LoVo (cell line): ENCODE measurements at regions not wholly inside any gene's neighbourhood (a gene's known extent, or its start where the extent isn't known, plus 50 kb on each side); places are given as distances from the start of the nearest gene placed in this dataset.
"Not testable (repeated sequence)": the region's sequence is repeated elsewhere in the genome, so short reads cannot be mapped to it uniquely, and the experiment has no call there.

Experiments
- DNase-seq: peaks from one replicate; pipeline ENCODE4 v3.0.0-alpha.2; 2016; ENCODE audit warnings: low spot score

DNA sequence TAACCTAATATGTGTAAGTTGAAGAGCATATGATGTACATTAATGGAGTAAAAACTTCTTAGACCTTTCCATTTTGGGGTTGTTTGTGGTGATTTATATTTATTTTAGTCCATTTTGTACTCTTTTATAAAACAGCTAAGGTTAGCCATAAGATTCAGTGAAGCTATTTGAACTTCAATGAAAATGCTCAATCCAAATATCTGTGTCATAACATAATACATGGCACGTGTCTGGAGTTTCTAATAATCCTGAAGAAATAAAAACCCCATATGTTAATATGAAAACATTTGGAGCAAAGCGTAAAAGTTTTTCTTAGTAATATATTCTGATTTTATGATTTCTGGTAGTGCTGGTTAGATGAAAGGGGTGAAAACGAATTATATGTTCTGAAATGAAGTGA lies 1729.7 kb downstream of the PCDH9 start:
- no peak for DNase-seq

DNA sequence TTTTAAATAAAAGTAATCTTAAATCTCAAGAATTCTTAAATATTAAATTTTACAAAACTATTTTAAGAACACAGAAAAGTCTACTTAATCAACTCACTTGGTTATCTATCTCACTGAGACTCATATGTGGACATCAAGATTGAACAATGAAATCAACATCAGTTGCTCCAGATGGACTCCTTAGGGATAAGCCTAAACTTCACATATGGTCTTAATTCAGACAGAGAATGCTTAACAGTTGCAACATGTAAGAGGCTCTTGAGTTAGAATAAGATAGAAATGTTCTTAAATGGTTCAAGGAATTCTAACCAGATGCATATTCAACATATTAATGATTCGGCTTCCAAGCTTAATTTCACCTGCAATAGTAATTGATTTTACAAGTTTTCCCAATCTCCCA lies 1730.9 kb downstream of the PCDH9 start:
- no peak for DNase-seq

DNA sequence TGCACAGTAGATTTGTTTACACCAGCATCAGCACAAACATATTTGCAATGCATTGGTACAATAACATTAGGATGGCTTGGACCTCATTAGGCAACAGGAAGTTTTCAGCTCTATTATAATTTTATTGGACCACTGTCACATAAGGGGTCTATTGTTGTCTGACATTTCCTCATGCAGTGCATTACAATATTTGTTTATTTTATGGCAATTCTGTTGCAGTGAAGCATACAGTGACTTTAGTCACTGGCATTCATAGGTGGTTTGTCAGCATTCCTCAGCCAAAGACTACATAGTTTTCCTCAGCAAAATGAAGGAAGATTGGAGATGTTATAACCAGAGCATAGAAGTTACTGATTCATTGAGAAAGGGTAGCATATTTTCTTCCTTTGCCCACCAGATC lies 1732.9 kb downstream of the PCDH9 start:
- no peak for DNase-seq

DNA sequence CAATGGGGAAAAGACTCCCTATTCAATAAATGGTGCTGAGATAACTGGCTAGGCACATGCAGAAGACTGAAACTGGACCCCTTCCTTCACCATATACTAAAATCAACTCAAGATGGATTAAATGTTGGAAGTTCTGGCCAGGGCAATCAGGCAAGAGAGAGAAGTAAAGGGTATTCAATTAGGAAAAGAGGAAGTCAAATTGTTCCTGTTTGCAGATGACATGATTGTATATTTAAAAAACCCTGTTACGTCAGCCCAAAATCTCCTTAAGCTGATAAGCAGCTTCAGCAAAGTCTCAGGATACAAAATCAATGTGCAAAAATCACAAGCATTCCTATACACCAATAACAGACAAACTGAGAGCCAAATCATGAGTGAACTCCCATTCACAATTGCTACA lies 1739.4 kb downstream of the PCDH9 start:
- not testable (repeated sequence) for DNase-seq

DNA sequence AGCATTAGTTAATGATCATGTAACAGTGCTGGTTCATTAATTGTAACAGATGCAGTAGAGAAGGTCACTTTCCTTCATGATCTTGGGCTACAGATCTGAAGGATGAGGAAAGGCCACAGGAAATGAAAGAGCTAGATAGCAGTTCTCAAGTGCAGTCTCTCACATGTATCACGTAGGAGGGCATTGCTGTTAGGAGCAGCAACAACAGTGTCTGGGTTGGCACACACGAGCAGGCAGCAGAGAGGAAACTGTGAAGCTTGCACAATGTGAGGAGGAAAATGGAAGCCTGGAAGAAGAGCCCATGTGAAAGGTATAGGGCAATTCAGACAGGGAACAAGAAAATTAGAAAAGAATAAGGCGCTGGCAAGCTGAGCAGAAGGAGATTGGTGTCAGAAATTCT lies 1741.5 kb downstream of the PCDH9 start:
- DNase-seq = no peak

DNA sequence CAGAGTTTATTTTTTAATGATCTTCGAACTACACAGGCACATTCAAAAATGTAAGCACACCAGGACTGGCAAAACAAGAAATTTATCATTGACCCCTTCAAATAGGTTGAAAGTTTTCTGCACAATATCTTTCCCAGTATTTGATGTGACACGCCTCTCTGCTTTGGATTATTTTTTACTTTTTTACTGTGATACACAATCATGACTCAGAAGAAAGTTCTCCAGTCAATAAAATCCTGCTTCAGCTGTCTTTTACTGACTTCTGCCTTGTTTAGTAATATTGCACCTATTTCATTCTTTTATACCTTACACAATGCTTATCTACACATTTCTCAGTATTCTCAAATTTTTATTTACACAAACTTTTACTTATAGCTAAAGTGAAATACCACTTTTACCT lies 1750.4 kb downstream of the PCDH9 start:
- no peak for DNase-seq

DNA sequence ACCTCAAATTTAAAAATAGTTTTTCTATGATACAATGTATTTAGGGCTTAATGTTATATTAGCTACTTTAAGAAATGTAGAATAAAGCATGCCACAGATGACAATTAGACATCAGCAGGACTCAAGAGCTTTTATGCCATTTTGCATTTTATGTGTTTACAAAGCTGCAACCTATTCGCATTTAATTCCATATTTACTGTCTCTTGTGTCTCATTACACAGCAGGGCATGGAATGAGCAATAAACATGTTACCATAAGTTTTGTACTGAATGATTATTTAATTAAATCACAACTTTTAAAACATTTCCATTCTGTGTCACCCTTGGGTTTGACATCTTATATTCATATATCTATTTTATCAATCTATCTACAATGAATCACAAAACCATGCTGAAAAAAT lies 1756.9 kb downstream of the PCDH9 start:
- DNase-seq = no peak

DNA sequence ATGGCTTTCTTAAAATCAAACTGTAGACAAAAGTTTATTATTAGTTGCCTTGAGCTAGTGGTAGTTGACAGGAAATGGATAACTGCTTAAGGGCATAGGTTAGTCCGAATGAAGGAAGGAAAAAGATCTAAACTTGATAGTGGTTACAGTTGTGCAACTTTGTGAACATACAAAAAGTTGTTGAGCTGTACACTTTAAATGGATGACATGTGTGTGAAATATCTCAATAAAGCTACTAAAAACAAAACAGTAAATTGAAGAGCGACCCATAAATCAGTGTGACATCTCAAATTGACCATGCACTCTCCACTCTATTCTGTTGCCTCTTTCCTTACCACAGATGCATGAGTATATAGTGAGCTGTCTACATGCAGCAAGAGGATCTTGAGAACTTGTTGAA lies 1757.8 kb downstream of the PCDH9 start:
- DNase-seq = no peak

DNA sequence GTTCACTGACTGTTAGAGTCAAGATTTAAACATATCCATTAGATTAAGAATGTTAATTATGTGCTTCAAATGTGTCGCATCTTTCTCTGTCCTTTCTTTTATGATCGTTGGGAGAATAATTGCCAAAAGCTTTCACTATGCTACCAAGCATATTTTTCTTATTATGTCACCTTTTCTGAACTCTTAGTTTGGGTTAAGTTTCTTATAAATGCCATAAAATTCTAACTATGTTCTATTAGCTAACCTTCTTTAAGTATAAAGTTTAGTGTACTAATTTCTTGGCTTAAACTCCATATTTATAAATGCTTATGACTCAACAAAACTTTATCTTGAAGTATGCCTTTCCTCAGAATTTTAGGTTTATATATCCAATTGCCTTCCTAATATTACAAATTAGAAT lies 1759.4 kb downstream of the PCDH9 start:
- no peak for DNase-seq

DNA sequence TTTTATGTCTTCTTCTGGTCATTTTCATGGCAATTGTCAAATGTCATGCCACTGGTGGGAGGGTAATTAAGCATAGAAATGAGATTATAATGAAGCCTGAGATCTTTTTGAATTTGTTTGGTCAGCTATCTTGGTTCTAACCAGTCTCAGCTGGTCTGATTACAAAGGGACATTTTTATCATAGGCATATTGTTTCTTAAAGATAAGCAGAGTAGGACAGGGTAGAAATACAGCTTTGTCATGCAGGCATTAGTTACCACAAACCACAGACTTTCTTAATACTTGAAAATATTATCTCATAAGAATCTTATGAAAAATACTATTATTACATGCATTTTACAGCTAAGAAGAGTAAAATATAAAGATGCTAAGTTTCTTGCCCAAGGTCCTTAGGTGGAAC lies 1761.5 kb downstream of the PCDH9 start:
- DNase-seq = no peak

DNA sequence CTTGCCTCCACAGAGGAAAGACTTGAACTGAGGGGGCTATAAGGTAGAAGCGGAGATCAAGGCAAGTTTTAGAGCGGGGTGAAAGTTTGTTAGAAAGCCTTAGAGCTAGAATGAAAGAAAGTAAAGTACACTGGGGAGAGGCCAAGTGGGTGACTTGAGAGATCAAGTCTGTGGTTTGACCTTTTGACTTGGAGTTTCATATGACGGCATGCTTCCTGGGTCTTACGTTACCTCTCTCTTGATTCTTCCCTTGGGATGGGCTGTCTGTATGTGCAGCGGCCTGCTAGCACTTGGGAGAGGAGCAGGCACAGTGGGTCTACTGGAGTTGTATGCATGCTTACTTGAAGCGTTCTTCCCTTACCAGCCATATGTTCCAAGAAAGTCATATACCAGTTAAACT lies 1768.5 kb downstream of the PCDH9 start:
- no peak for DNase-seq

DNA sequence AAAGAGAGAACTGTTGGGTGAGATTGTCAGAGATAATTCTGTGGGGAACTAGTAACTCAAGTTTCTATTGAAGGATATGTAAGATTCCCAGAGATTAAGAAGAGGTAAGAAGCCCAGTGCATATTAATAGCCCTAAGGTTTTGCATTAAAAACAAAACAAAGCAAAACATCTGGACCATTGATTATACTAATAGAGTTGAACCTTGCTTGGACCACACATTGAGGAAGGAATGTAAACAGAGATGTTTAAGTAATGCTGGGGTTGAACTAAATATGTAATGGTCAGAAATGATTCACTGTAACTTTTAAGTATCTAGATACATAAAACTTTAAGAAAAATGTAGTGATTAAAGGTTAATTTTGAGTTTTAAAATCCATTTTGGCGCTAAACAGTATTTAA lies 1770.0 kb downstream of the PCDH9 start:
- no peak for DNase-seq

DNA sequence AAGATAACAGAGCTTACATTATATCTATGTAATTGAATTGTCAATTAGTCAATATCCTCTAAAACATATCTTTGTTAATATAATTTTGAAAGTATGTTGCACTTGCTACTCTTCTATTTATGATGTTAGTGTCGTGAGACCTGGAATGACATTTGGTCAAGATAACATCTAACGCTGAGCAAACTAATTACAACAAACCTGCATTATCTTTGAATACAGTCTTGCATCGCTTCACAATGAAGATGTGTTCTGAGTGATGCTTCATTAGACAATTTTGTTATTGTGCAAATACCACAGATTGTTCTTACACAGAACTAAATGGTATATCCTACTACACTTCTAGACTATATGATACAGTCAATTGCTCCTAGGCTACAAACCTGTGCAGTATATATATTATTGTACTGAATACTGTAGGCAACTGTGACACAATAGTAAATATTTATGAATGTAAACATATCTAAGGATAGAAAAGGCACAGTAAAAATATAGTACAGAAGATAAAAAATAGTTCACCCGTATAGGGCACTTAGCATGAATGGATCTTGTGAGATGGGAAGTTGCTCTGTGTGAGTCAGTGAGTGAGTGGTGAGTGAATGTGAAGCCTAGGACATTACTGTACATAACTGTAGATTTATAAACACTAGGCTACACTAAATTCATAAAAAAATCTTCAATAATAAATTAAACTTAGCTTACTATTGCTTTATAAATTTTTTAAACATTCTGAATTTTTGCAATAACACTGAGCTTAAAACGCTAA lies 1773.8 kb downstream of the PCDH9 start:
- DNase-seq = no peak

DNA sequence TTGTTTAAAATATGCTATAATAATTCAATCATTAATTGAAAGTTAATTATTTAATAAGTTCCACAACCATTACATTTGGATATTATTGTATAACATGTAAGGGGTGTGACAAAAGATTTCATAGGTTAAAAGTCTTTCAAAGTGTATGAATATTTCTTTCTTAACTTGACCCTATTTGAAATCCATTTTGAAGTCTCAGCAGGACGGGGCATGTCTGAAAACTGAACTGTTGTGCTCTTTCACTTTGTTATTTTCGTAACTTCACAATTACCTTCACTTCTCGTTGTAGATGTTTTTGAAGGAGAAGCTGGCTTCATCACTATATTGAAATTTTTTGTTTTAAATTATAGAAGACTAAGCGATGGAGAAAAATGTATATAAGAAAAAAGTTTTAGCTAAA lies 1775.7 kb downstream of the PCDH9 start:
- DNase-seq = no peak

DNA sequence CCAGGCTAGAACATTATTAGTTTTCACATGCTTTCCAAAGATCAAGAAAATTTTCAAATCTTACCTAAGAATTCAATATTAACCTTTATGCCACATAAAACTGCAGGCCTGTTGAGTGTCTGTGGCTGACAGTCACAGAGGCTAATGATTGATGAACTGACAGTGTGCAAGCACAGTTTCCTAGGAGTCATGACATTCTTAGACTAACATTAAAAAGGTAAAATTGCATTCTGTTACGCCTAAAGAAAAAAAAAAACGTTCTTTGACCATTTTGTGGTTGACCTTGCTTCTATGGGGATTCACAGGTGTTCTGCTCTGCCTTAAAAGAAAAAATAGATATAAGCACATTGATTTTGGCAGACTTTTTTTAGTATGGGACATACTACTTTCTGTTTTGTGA lies 1776.2 kb downstream of the PCDH9 start:
- no peak for DNase-seq

DNA sequence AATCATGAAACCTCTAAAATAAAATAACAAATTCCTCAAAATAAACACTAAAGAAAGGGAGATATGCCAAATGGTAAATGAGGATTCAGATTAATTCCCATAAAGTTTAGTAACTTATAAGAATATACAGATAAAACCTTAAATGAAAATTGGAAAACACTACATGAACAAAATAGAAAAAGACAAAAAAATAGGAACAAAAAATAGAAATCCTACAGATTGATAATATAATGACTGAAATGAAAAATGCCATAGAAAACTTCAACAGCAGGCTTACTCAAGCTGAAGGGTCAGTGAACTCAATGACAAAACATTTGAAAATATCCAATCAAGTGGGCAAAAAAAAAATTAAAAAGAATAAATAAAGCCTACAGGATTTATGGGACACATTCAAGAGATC lies 1784.8 kb downstream of the PCDH9 start:
- no peak for DNase-seq

DNA sequence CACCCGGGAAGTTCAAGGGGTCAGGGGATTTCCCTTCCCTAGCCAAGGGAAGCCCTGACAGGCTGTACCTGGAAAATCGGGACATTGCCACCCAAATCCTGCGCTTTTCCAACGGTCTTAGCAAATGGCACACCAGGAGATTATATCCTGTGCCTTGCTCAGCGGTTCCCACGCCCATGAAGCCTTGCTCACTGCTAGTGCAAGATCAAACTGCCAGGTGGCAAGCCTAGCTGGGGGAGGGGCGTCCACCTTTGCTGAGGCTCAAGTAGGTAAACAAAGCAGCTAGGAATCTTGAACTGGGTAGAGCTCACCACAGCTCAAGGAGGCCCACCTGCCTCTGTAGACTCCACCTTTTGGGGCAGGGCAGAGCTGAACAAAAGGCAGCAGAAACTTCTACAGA lies 1794.5 kb downstream of the PCDH9 start:
- DNase-seq = no peak

DNA sequence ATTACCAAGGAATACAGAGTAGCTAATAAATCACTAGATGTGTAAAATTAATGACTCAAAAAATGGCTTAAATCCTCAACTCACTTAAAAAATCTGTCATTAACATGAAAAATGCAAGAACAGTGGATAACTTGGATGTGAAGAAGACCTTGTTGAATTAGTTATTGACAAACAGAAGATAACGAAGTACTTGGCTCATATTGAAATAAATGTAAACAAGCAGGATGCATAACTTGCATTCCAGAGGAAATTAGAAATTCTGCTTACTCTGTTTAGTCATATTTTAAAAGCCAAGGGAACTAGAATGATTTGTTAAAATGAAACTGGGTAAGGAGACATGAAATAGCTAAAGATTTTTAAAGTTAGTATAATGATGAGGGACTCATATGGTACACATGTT lies 1812.2 kb downstream of the PCDH9 start:
- DNase-seq = no peak

DNA sequence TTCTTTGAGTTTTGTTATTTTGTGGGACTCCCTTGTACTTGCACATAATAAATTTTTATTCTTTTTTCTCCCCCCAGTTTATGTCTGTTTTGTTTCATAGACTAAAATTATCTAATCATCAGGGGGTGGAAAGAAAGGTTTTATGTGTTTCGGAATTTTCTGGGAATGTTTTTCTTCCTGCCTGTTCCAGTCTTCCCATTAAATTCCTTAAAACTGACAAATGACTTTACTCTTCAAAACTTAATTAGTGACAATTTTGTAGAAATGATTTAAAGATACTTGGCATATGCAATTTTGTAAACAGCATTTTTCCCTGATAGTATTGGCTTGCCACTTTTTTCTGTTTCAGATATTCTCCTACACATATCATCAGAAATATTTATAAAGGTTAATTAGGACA lies 1813.4 kb downstream of the PCDH9 start:
- no peak for DNase-seq

DNA sequence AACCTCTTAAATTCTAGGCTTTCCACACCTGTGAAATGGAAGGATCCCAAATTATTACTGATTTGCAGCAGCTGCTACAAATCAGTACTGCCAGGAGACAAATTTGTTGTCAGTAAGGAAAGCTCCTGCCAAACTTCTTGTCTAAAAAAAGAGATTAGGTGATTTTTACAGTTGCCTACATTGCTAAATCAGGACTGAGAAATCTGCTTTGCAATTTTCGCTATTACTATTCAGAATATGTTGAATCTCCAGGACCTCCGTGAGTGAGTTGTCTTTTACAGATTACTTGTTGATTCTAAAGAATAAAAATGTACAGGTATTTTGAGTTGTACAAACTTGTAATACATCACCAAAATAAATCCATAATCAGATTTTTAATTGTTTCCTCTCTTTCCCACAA lies 1815.9 kb downstream of the PCDH9 start:
- no peak for DNase-seq

DNA sequence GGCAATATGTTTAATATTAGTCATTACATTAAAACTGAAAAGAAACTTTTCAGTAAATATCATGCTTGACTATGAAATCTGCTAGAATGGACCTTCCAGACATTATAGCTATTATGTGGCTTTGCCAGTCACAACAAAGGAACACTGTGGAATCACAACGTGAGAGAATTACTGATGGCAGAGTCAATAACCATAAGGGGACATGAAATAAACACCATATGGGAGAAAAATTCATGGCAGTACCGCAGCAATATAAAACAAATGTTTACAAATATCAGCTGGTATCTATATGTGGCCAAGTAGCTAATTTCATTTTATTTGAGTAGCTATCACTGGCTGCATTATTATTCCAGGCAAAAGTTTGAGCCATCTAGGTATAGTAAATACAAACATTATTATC lies 1818.6 kb downstream of the PCDH9 start:
- DNase-seq = no peak

DNA sequence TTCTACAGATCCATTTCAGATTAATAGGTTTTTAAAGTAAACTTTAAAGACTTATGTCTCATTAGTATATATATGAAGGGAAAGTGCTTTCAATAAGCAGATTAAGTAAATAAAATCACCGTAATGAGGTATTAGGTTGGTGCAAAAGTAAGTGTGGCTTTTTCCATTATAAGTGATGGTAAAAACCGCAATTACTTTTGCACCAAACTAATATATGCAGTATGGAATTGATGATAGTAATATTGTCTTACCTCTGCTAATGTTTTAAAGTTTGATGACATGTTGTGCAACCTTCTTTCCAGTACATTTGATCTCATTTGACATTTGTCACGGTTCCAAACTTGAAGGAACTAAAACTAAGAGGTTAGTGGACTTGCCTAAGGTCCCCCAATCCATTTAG lies 1819.3 kb downstream of the PCDH9 start:
- DNase-seq = no peak

DNA sequence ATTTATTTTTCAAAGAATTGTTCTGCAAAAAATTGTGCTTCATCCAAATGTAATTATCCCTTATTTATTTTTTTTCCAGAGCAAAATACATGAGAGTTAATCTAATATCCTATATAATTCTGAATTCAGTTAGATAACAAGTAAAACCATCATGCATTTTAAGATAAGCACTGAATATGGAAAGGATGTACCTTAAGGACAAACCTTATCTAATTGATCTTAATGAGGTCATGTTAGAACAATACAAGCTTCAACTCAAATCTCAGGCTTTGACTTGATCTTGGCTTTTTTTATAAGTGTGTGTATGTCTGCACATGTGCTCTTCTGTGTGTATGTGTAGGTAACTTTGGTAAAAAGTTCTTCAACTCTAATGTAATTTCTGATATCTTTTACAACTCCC lies 1828.8 kb downstream of the PCDH9 start:
- DNase-seq = no peak

DNA sequence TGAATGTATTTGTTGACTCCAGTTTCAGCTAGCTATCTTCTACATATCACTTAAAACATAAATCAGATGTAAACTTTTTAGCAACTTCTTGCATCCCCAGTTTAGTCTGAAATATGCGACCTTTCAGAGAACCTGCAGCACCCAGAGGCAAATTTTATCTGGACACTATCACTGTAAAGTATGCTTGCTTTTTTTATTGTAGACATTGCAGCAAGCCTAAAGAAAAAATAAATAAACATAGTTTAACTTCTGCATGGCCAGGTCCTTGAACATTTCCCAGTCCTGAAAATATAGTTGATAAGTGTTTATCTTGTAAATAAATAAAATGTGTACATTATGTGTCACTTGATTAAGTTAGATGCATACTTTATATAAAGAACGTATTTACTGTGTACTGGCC lies 1829.4 kb downstream of the PCDH9 start:
- no peak for DNase-seq
